T-cell (primary cell): ENCODE measurements at regions not wholly inside any gene's neighbourhood (a gene's known extent, or its start where the extent isn't known, plus 50 kb on each side); places are given as distances from the start of the nearest gene placed in this dataset.

Experiments used
- ATAC-seq, 4 experiments: fragments of 200-7000 bp in 3 of 4; fragments of 150-1000 bp in 1 of 4; cut with Tn5 transposase; replicated peaks in 1 of 4; 1 replicate in 3 of 4; 2 replicates in 1 of 4; pipeline ENCODE4 v1.10.0; 2021; ENCODE audit warnings: moderate library complexity in 3 of 4, mild to moderate bottlenecking in 2 of 4, moderate number of reproducible peaks in 1 of 4
- CTCF ChIA-PET, 2 donors: fragments of 300-600 bp; sonication (Branson Sonifier 250); formaldehyde crosslinking; loops; one replicate each; lab custom pipeline; 2022; ENCODE audit warnings: antibody characterized with exemption in 2 of 2; lab: Charles Lee
- POLR2A ChIA-PET, 2 donors: fragments of 300-600 bp; sonication (Branson Sonifier 250); formaldehyde crosslinking; loops; one replicate each; lab custom pipeline; 2022; ENCODE audit warnings: antibody characterized with exemption in 2 of 2; lab: Charles Lee
- DNase-seq, 35 experiments: peaks; one replicate each; pipeline versions ENCODE4 v3.0.0 to v3.0.0-alpha.2; 2013 to 2023
- H3K27ac ChIP-seq: one replicate; pipeline ENCODE4 v1.5.1; 2013; ENCODE audit warnings: low read length
- H3K27me3 ChIP-seq, 2 experiments: replicated peaks in 1 of 2; 1 replicate in 1 of 2; 2 replicates in 1 of 2; pipeline versions ENCODE4 v1.6.1 to v1.7.0; 2013; ENCODE audit warnings: low read length in 1 of 2, mixed read lengths in 1 of 2; ENCODE audit not compliant: control insufficient read depth in 2 of 2, insufficient read depth in 2 of 2; ENCODE audit errors: extremely low read depth in 1 of 2
- H3K36me3 ChIP-seq, 2 donors: 1 replicate in 1 of 2; 2 replicates in 1 of 2; pipeline versions ENCODE4 v1.6.1 to v1.7.0; 2013; ENCODE audit warnings: low read length in 1 of 2; ENCODE audit not compliant: control insufficient read depth in 2 of 2, insufficient read depth in 1 of 2; ENCODE audit errors: extremely low read depth in 1 of 2
- H3K4me1 ChIP-seq, 2 experiments: 1 replicate in 1 of 2; 2 replicates in 1 of 2; pipeline versions ENCODE4 v1.6.1 to v1.7.0; 2013; ENCODE audit warnings: low read length in 2 of 2, mixed read lengths in 1 of 2; ENCODE audit not compliant: insufficient read depth in 2 of 2, control insufficient read depth in 1 of 2; ENCODE audit errors: extremely low read depth in 1 of 2
- H3K4me3 ChIP-seq, 2 donors: 1 replicate in 1 of 2; 2 replicates in 1 of 2; pipeline versions ENCODE4 v1.5.1 to v1.7.0; 2013; ENCODE audit warnings: mild to moderate bottlenecking in 2 of 2, low read length in 1 of 2, moderate library complexity in 1 of 2; ENCODE audit not compliant: control insufficient read depth in 1 of 2; ENCODE audit errors: extremely low read depth in 1 of 2
- H3K9me3 ChIP-seq: 2 replicates; pipeline ENCODE4 v1.7.0; 2013
- H3K27ac Mint-ChIP-seq, 2 donors: one replicate each; pipeline ENCODE4 v1.8.0; 2020 to 2021; ENCODE audit warnings: mild to moderate bottlenecking in 2 of 2, mixed read lengths in 2 of 2
- H3K27me3 Mint-ChIP-seq, 2 donors: one replicate each; pipeline ENCODE4 v1.8.0; 2021 to 2022; ENCODE audit warnings: mixed read lengths in 2 of 2
- H3K36me3 Mint-ChIP-seq: one replicate; pipeline ENCODE4 v1.8.0; 2021; ENCODE audit warnings: mixed read lengths
- H3K4me1 Mint-ChIP-seq, 3 donors: one replicate each; pipeline ENCODE4 v1.8.0; 2020 to 2022; ENCODE audit warnings: mixed read lengths in 3 of 3, mild to moderate bottlenecking in 1 of 3
- H3K4me3 Mint-ChIP-seq, 3 donors: one replicate each; pipeline ENCODE4 v1.8.0; 2020 to 2022; ENCODE audit warnings: mild to moderate bottlenecking in 3 of 3, mixed read lengths in 3 of 3, moderate library complexity in 3 of 3
- H3K9me3 Mint-ChIP-seq, 3 donors: one replicate each; pipeline ENCODE4 v1.8.0; 2020 to 2022; ENCODE audit warnings: mixed read lengths in 3 of 3
- WGBS: methylation state at CpG from one replicate; pipeline ENCODE4 v1.1.5; 2013; ENCODE audit warnings: missing lambda C conversion rate; ENCODE audit not compliant: insufficient coverage; 5-methylcytosine and 5-hydroxymethylcytosine counted together

- DNase-seq: no peak
- Mint-ChIP-seq H3K9me3 (peaks cover 0 to 21% (median 2%) of the 10 kb centered on the region in 3 donors), H3K4me1 (no peaks in the 10 kb centered on the region), H3K36me3 (no peaks in the 10 kb centered on the region), H3K4me3 (no peak overlapping the region), H3K27me3 (no peaks in the 10 kb centered on the region), H3K27ac (no peak overlapping the region)
- no peaks in the 10 kb centered on the region for H3K36me3 ChIP-seq
- ChIA-PET POLR2A (no interaction called here), CTCF (no interaction called here)
- no peak overlapping the region for H3K4me3 ChIP-seq
- no peaks in the 10 kb centered on the region for H3K27me3 ChIP-seq
- no CpG with 5 or more reads among the region's 2 CpGs for WGBS
- no peak for ATAC-seq
- H3K4me1 ChIP-seq: no peaks in the 10 kb centered on the region
- no peaks in the 10 kb centered on the region for H3K9me3 ChIP-seq
- no peak overlapping the region for H3K27ac ChIP-seq
Observed at GRCh38 chr5:62956597-62956996, 378.0 kb downstream of the LRRC70 start.

- Mint-ChIP-seq H3K27me3 (no peaks in the 10 kb centered on the region), H3K9me3 (peaks cover 0 to 8% (median 5%) of the 10 kb centered on the region in 3 donors), H3K36me3 (no peaks in the 10 kb centered on the region), H3K4me1 (no peaks in the 10 kb centered on the region), H3K4me3 (no peak overlapping the region), H3K27ac (no peak overlapping the region)
- ChIA-PET CTCF (no interaction called here), POLR2A (no interaction called here)
- Histone ChIP-seq H3K27me3 (no peaks in the 10 kb centered on the region), H3K4me1 (no peaks in the 10 kb centered on the region), H3K27ac (no peak overlapping the region), H3K9me3 (no peaks in the 10 kb centered on the region), H3K4me3 (no peak overlapping the region), H3K36me3 (no peaks in the 10 kb centered on the region)
- 81% methylated on average over 2 of the region's 2 CpGs for WGBS
- ATAC-seq (no peak), DNase-seq (no peak)
Observed at GRCh38 chr5:62954578-62954977, 376.0 kb downstream of the LRRC70 start.

- Histone ChIP-seq H3K4me3 (no peak overlapping the region), H3K27me3 (no peaks in the 10 kb centered on the region), H3K9me3 (no peaks in the 10 kb centered on the region), H3K36me3 (no peaks in the 10 kb centered on the region), H3K27ac (no peak overlapping the region), H3K4me1 (no peaks in the 10 kb centered on the region)
- Mint-ChIP-seq H3K4me3 (no peak overlapping the region), H3K36me3 (no peaks in the 10 kb centered on the region), H3K9me3 (peaks cover 0 to 7% (median 3%) of the 10 kb centered on the region in 3 donors), H3K4me1 (no peaks in the 10 kb centered on the region), H3K27me3 (no peaks in the 10 kb centered on the region), H3K27ac (no peak overlapping the region)
- ChIA-PET POLR2A (no interaction called here), CTCF (no interaction called here)
- ATAC-seq (no peak), DNase-seq (no peak)
- WGBS: no CpG with 5 or more reads among the region's 1 CpG
Observed at GRCh38 chr5:62948301-62948700, 369.7 kb downstream of the LRRC70 start.

- no peaks in the 10 kb centered on the region for H3K36me3 ChIP-seq
- Mint-ChIP-seq H3K27ac (no peak overlapping the region), H3K27me3 (no peaks in the 10 kb centered on the region), H3K4me3 (no peak overlapping the region), H3K9me3 (peaks cover 0 to 3% (median 0%) of the 10 kb centered on the region in 3 donors), H3K36me3 (no peaks in the 10 kb centered on the region), H3K4me1 (no peaks in the 10 kb centered on the region)
- DNase-seq (no peak), ATAC-seq (no peak)
- H3K9me3 ChIP-seq: no peaks in the 10 kb centered on the region
- no CpG with 5 or more reads among the region's 4 CpGs for WGBS
- H3K27me3 ChIP-seq: no peaks in the 10 kb centered on the region
- H3K4me1 ChIP-seq: no peaks in the 10 kb centered on the region
- ChIA-PET POLR2A (no interaction called here), CTCF (no interaction called here)
- no peak overlapping the region for H3K4me3 ChIP-seq
- H3K27ac ChIP-seq: no peak overlapping the region
Observed at GRCh38 chr5:62942384-62942783, 363.8 kb downstream of the LRRC70 start.

GRCh38 chr5:62938927-62939326 lies 360.3 kb downstream of the LRRC70 start:
- Histone ChIP-seq H3K9me3 (no peaks in the 10 kb centered on the region), H3K27me3 (no peaks in the 10 kb centered on the region), H3K4me1 (no peaks in the 10 kb centered on the region), H3K4me3 (no peak overlapping the region), H3K36me3 (no peaks in the 10 kb centered on the region), H3K27ac (no peak overlapping the region)
- no peaks in the 10 kb centered on the region for H3K36me3 Mint-ChIP-seq
- no CpG with 5 or more reads among the region's 3 CpGs for WGBS
- no peaks in the 10 kb centered on the region for H3K9me3 Mint-ChIP-seq
- ATAC-seq (no peak), DNase-seq (no peak)
- H3K27ac Mint-ChIP-seq: no peak overlapping the region
- H3K4me3 Mint-ChIP-seq: no peak overlapping the region
- CTCF ChIA-PET: no interaction called here
- POLR2A ChIA-PET: no interaction called here
- H3K27me3 Mint-ChIP-seq: no peaks in the 10 kb centered on the region
- H3K4me1 Mint-ChIP-seq: no peaks in the 10 kb centered on the region

- H3K27ac ChIP-seq: no peak overlapping the region
- no peak overlapping the region for H3K4me3 ChIP-seq
- H3K4me1 Mint-ChIP-seq: no peaks in the 10 kb centered on the region
- no peak overlapping the region for H3K27ac Mint-ChIP-seq
- no peaks in the 10 kb centered on the region for H3K36me3 ChIP-seq
- H3K9me3 Mint-ChIP-seq: no peaks in the 10 kb centered on the region
- H3K27me3 Mint-ChIP-seq: no peaks in the 10 kb centered on the region
- ATAC-seq (no peak), DNase-seq (no peak)
- H3K4me3 Mint-ChIP-seq: no peak overlapping the region
- no CpG with 5 or more reads among the region's 3 CpGs for WGBS
- no peaks in the 10 kb centered on the region for H3K36me3 Mint-ChIP-seq
- CTCF ChIA-PET: no interaction called here
- no peaks in the 10 kb centered on the region for H3K27me3 ChIP-seq
- H3K4me1 ChIP-seq: no peaks in the 10 kb centered on the region
- POLR2A ChIA-PET: no interaction called here
- no peaks in the 10 kb centered on the region for H3K9me3 ChIP-seq
Observed at GRCh38 chr5:62937661-62938558, 359.3 kb downstream of the LRRC70 start.
